GM18520 (cell line): ENCODE measurements at regions not wholly inside any gene's neighbourhood (a gene's known extent, or its start where the extent isn't known, plus 50 kb on each side); places are given as distances from the start of the nearest gene placed in this dataset.

Experiments
- ATAC-seq: cut with Tn5 transposase; IDR thresholded peaks from one replicate; pipeline ENCODE4 v1.9.1; 2021; ENCODE audit not compliant: unreplicated experiment

GRCh38 chr10:16341637-16342036 is 95.2 kb upstream of the PTER start:
- no peak for ATAC-seq

GRCh38 chr10:16348891-16349290 is 87.9 kb upstream of the PTER start:
- no peak for ATAC-seq

- no peak for ATAC-seq
Observed at GRCh38 chr10:16352146-16352545, 84.7 kb upstream of the PTER start.

DNA sequence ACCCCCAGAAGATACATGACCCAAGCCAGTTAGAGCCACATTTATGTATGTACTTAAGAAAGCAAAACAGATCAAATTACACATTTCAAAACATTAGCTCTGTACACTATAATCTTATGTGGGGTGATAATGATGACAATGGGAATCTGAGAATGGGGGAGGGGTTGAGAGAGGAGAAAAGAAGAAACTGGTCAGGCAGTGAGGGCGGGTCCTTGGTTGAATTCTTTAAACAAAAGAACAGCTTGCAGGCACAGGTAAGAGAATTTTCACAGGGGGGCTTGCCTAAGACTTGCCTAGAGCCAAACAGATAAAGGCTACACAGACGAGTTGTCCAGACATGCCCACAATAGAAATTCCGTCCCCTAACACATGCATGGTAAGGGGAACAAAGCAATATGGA is 76.8 kb upstream of the PTER start:
- no peak for ATAC-seq

GRCh38 chr10:16360425-16360824 is 76.4 kb upstream of the PTER start:
- ATAC-seq, result no peak

- ATAC-seq, result no peak
Observed at GRCh38 chr10:16361086-16361485, 75.7 kb upstream of the PTER start.

- ATAC-seq, result no peak
Observed at GRCh38 chr10:16363741-16364140, 73.1 kb upstream of the PTER start.

DNA sequence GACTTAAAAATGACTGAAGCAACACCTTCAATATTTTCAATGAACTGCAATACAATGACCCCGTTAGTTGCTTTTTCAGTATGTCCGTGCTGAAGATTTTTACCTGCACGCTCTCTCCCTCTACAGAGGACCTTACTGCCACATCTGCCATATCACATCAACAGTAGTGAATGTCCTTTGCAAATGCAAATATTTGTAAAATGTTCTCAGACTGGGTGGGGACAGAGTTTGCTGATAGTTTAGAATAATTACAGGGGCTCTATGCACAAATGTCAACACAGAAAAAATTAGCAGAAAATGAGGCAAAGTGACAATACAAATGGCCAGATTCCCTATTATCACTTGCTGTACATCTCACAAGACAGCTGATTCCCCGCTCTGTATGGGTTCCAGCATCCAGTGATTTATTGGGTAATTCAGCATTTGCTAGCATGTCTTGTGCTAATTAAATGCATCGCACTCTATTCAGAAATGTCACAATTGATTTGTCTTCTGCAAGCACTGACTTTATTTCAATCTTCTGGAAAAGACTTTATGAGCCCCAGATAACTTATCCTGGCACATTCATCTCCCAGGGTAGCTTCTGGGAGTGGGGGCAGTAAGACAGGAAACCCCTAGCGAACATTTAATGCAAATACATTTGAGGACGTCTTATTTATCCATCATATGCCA is 69.1 kb upstream of the PTER start:
- ATAC-seq, result no peak

DNA sequence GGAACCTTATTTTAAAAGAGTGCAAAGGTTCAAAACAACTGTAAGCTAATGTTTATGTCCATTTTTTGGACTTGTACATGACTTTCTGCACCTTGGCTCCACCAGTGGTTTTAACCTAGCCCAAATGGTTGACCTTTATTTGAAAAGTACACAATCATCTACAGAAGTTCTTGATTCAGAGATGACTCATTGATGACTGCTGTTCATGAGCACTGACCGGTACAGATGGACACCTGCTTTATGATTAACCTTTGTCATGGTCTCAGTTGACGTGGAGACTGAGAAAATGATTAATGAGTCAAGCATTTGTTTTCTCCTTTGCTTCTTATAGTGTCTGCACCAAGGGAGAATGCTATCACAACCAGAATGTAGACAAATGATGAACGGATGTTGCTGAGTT is 55.7 kb upstream of the PTER start:
- peak; percentile 88 for ATAC-seq

DNA sequence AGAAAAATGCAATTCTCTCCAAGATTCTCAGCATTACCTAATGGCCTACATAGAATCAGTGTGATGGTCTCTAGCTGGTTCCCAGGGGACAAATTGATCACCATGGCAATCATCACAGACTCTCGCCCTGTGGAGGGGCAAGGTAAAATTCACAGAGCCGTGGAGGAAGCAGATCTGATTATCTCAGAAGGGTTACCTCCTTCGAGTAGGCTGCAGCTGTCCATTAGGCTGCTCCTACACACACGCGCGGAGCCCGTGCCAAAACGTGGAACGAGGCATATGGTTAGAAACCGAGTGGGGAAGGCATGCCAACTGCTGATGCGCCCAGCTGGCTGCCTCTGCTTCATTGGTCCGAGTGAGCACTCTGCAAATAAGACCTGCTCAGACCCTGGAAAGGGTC is 52.8 kb upstream of the PTER start:
- ATAC-seq, result no peak

- ATAC-seq, result no peak
Observed at GRCh38 chr10:16386855-16387254, 50.0 kb upstream of the PTER start.
